Thymus (tissue), 11 donors: ENCODE measurements at regions not wholly inside any gene's neighbourhood (a gene's known extent, or its start where the extent isn't known, plus 50 kb on each side); places are given as distances from the start of the nearest gene placed in this dataset.

Source experiments
- DNase-seq, 9 donors: peaks; one replicate each; pipeline ENCODE4 v3.0.0-alpha.2; 2013; ENCODE audit warnings: low spot score in 9 of 9, low read depth in 6 of 9, missing footprints in 1 of 9
- H3K27ac ChIP-seq, 2 donors: one replicate each; pipeline ENCODE4 v1.5.1; 2013; ENCODE audit warnings: control low read depth in 1 of 2, low read depth in 1 of 2, low read length in 1 of 2, mild to moderate bottlenecking in 1 of 2, moderate library complexity in 1 of 2
- H3K27me3 ChIP-seq, 2 donors: one replicate each; pipeline ENCODE4 v1.5.1; 2013; ENCODE audit warnings: low read length in 1 of 2; ENCODE audit not compliant: control insufficient read depth in 2 of 2, insufficient read depth in 1 of 2
- H3K36me3 ChIP-seq, 2 donors: one replicate each; pipeline ENCODE4 v1.5.1; 2013; ENCODE audit warnings: low read length in 1 of 2, mild to moderate bottlenecking in 1 of 2, moderate library complexity in 1 of 2; ENCODE audit not compliant: control insufficient read depth in 2 of 2, insufficient read depth in 2 of 2
- H3K4me1 ChIP-seq, 2 donors: one replicate each; pipeline ENCODE4 v1.5.1; 2013; ENCODE audit warnings: low read length in 2 of 2; ENCODE audit not compliant: control insufficient read depth in 2 of 2, insufficient read depth in 2 of 2
- H3K4me3 ChIP-seq, 2 donors: one replicate each; pipeline ENCODE4 v1.5.1; 2013; ENCODE audit warnings: low read length in 2 of 2, control low read depth in 1 of 2, mild to moderate bottlenecking in 1 of 2
- H3K9me3 ChIP-seq, 2 donors: one replicate each; pipeline ENCODE4 v1.5.1; 2013; ENCODE audit warnings: low read length in 1 of 2, mild to moderate bottlenecking in 1 of 2; ENCODE audit not compliant: control insufficient read depth in 2 of 2, insufficient read depth in 1 of 2
- WGBS: extraction: QIAGEN DNeasy Blood & Tissue Kit; methylation state at CpG from one replicate; pipeline ENCODE4 v1.1.7; 2013; 5-methylcytosine and 5-hydroxymethylcytosine counted together
- donor health status: healthy.

DNA sequence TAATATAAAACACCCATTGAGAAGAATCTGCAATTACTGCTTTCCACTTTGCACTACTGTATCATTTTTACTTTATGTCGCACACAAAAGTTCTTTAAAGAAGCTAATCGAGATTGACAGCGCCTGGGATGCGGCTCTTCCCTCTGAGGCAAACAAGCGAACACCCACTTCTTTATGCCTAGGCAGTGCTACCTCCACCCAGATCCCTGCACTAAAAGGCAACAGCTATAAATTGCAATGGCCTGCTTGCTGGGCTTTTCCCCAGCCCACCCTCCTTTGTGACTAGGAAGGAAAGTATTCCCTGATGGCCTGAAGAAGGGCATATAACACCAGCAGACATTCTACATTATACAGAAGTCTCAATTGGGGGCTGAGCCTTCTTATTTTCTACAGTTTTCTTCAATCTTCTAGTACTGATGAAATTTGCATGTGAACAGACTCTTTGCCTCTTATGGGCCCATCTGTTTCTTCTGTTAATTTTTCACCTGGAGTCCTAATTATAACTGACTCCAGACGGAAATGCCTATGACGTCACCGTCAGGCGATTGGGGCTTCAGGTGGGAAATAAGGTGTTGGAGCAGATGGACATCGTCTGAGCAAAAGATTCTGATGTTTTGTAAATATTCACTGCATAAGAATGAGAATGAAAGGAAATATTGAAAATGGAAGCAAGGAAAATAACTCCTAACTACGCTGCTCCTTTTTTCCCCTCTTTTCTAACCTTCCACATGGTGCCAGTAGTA is 138.9 kb upstream of the DCC start:
- Histone ChIP-seq H3K27me3 (no peaks in the 10 kb centered on the region), H3K36me3 (no peaks in the 10 kb centered on the region), H3K4me3 (no peak overlapping the region), H3K27ac (no peak overlapping the region), H3K4me1 (no peaks in the 10 kb centered on the region), H3K9me3 (no peaks in the 10 kb centered on the region)
- no peak for DNase-seq
- WGBS, result 95% methylated on average over 11 of the region's 11 CpGs

DNA sequence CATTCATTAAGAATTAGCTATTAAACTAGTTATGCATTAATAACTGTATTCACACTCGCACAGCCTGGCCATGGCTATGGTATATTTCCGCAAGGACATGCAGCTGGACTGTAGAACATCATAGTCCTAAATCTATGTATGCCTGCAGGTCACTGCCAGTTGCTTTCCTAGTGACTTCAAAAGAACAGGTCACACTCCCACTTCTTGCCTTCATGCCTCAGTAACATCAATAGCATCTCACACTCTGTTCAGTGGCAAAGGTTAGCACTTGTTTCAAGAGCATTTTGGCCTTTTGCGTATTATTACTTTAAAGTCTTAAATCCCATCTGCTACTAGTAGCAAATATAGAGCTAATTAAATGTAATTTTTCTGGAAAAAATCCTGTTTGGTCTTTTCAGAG is 131.4 kb upstream of the DCC start:
- Histone ChIP-seq H3K36me3 (no peaks in the 10 kb centered on the region), H3K9me3 (no peaks in the 10 kb centered on the region), H3K27me3 (no peaks in the 10 kb centered on the region), H3K27ac (no peak overlapping the region), H3K4me3 (no peak overlapping the region), H3K4me1 (no peaks in the 10 kb centered on the region)
- 95% methylated on average over 3 of the region's 3 CpGs for WGBS
- DNase-seq, result no peak

DNA sequence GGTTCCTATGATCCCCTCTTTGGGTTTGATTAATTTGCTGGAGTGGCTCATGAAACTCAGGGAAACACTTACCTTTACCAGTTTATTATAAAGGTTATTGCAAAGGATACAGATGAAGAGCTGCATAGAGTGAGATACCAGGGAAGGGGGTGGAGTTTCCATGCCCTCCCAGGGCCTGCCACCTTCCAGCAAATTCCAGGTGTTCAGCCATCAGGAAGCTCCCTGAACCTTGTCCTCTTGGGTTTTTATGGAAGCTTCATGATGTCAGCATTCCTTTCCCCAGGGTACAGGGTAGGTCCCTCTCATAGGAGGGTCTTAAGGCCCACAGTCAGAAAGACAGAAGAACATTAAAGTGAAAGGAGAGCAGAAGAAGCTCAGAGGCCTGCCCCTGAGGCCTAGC is 123.9 kb upstream of the DCC start:
- Histone ChIP-seq H3K27ac (no peak overlapping the region), H3K9me3 (no peaks in the 10 kb centered on the region), H3K4me1 (no peaks in the 10 kb centered on the region), H3K27me3 (no peaks in the 10 kb centered on the region), H3K4me3 (no peak overlapping the region), H3K36me3 (no peaks in the 10 kb centered on the region)
- no peak for DNase-seq

DNA sequence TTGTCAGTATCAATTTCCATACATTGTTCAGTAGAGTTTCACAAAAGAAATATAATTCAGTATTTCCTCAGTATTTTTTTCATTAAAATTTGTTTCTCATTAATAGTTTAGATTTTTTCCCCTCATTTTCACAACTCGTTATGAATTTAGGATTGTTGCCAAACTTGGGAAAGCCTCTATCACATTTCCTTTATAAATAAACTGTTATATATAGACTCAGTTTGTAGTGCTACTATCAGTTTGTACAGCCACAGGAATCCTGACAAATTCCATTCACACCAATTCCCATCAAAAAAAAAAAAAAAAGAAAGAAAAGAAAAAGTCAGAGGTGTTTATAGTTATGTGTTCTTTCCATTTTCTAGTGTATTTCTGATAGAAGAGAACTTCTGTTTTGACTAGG is 123.3 kb upstream of the DCC start:
- H3K4me1 ChIP-seq, result no peaks in the 10 kb centered on the region
- 92% methylated on average over 1 of the region's 1 CpG for WGBS
- H3K9me3 ChIP-seq, result no peaks in the 10 kb centered on the region
- no peaks in the 10 kb centered on the region for H3K36me3 ChIP-seq
- no peaks in the 10 kb centered on the region for H3K27me3 ChIP-seq
- H3K27ac ChIP-seq, result no peak overlapping the region
- DNase-seq, result no peak
- H3K4me3 ChIP-seq, result no peak overlapping the region

DNA sequence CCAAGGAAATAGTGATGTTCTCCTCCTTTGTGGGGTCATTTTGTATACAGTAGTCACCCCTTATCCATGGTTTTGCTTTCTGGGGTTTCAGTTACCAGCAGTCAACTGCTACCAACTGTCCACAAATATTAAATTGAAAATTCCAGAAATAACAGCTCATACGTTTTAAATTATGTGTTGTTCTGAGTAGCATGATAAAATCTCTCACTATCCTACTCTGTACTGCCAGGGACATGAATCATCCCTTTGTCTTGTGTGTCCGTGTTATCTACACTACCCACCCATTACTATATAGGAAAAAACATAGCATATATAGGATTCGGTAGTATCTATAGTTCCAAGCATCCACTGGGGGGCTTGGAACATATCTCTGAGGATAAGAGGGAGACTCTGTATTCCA is 120.9 kb upstream of the DCC start:
- WGBS, result 72% methylated on average over 3 of the region's 3 CpGs
- no peak overlapping the region for H3K4me3 ChIP-seq
- no peaks in the 10 kb centered on the region for H3K9me3 ChIP-seq

DNA sequence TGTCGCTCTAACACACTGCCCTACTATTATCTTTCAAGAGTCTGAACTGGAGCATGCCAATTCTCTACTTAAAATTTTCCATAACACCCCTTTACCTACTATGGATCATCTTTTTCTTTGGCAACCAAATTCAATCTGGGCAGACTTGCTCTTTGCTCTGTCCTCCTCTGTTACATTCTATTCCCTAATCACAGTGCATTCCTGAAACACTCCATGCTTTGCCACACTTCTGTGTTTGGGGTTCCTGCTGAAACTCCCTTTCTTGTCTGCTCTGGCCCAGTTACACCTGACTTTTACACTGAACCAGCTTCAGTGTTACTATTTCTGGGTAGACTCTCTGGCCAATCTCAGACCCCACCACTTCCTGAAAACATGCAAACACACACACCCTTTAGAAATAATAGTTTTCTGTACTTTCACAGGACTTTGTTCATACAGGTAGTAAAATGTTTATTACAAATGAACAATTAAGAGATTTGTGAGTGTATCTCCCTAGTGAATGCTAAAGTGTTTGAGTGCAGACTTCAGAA is 119.9 kb upstream of the DCC start:
- H3K27me3 ChIP-seq, result no peaks in the 10 kb centered on the region
- no peak overlapping the region for H3K4me3 ChIP-seq
- DNase-seq, result no peak
- 92% methylated on average over 1 of the region's 1 CpG for WGBS
- H3K9me3 ChIP-seq, result no peaks in the 10 kb centered on the region
- H3K4me1 ChIP-seq, result no peaks in the 10 kb centered on the region
- H3K27ac ChIP-seq, result no peak overlapping the region
- H3K36me3 ChIP-seq, result no peaks in the 10 kb centered on the region

More for the DNA sequence above, 120.9 kb upstream of the DCC start:
- Histone ChIP-seq H3K27me3 (no peaks in the 10 kb centered on the region), H3K4me1 (no peaks in the 10 kb centered on the region), H3K36me3 (no peaks in the 10 kb centered on the region), H3K27ac (no peak overlapping the region)
- no peak for DNase-seq

DNA sequence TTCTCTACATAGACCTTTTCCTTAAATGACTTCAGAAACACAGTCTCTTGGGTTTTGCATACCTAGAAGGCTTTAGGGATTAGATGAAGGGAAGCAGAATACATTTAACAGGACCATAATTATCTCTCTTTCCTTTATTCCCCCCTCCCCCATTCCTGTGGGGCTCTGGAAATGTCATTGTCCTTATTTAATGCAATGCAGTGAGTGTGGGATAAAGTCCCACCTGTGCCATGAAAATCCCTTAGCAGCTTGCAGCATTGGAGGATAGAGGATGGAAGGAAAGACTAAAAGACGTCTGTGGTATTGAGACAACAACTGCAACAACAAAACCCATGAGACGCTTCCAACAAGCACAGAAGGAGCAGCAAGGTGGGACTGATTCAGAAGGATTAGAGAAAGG is 117.8 kb upstream of the DCC start:
- Histone ChIP-seq H3K4me1 (no peaks in the 10 kb centered on the region), H3K27ac (no peak overlapping the region), H3K27me3 (no peaks in the 10 kb centered on the region), H3K4me3 (no peak overlapping the region), H3K9me3 (no peaks in the 10 kb centered on the region), H3K36me3 (no peaks in the 10 kb centered on the region)
- DNase-seq, result no peak
- 82% methylated on average over 2 of the region's 2 CpGs for WGBS

DNA sequence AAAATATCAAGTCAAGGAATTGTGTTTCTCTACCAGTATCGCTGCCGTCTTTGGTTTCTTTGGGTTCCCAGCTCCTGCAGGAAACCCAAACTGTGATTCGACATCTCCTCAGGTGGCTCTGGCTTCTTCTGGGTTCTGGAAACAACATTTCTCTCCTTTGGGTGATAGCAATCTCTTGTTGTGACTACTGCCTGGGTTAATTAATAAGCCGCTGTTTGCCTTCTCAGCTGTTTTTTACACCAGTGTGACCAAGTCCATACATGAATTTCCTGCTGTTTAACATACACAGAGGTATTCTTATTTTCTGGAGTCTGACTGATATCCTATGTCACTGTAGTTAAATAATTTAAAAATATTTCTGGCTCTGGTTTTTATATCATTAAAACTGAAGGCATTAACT is 112.5 kb upstream of the DCC start:
- Histone ChIP-seq H3K27me3 (no peaks in the 10 kb centered on the region), H3K27ac (no peak overlapping the region), H3K36me3 (no peaks in the 10 kb centered on the region), H3K4me1 (no peaks in the 10 kb centered on the region), H3K4me3 (no peak overlapping the region), H3K9me3 (no peaks in the 10 kb centered on the region)
- no peak for DNase-seq
- 94% methylated on average over 4 of the region's 4 CpGs for WGBS

DNA sequence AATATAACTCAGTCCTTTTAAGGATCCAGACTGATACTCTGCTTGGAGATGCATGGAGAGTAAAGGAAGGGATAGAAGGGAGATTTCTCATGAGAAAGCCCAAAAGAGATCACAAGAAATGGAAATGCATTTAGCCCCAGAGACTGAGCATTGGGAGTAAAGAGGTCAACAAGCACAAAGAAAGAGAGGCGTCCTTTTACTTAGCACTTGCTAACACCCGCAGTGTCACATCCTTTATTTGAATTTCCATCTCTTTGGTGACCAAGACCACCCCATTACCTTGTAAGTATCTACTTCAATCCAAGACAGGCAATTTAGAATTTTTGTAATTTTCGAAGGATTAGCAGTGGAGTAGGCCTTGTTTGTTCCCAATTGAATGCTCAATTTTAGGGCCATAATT is 111.8 kb upstream of the DCC start:
- Histone ChIP-seq H3K4me1 (no peaks in the 10 kb centered on the region), H3K9me3 (no peaks in the 10 kb centered on the region), H3K4me3 (no peak overlapping the region), H3K27me3 (no peaks in the 10 kb centered on the region), H3K27ac (no peak overlapping the region), H3K36me3 (no peaks in the 10 kb centered on the region)
- WGBS, result 57% methylated on average over 3 of the region's 3 CpGs
- no peak for DNase-seq
